ENCODE measurements at regions not wholly inside any gene's neighbourhood (a gene's known extent, or its start where the extent isn't known, plus 50 kb on each side); places are given as distances from the start of the nearest gene placed in this dataset.

DNA sequence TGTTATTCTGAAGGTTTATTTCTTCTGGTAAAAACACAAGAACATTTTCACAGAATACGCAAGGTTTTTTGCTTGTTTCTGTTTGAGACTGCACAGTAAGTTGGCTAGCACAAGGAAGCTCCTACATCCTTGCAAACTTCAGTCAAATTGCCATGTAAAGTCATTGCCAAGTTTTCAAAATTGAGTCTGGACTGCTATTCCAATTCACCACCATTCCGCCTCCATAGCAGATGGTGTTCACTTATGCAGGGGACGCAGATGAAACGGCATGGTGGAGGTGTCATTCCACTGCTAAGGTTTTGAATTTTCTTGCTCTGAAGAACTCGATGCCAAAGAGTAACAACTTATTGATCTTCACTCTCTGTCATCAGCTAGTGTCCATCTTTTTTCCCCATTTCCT, 303.9 kb upstream of the SYT1 start:
- Histone ChIP-seq H3K4me2 (ENCODE audit: insufficient read depth, low read length) (no peak overlapping the region), H3K27me3 (ENCODE audit: control insufficient read depth in 2 of 2, insufficient read depth in 2 of 2, low read length in 2 of 2) (peaks cover 3 to 5% of the 10 kb centered on the region in 2 experiments), H3K36me3 (ENCODE audit: control insufficient read depth in 2 of 2, extremely low read depth in 1 of 2, insufficient read depth in 2 of 2, low read length in 2 of 2) (no peaks in the 10 kb centered on the region), H3K9ac (replicated peaks; ENCODE audit: extremely low read depth, insufficient read depth, low read length) (no peak overlapping the region), H3K4me1 (ENCODE audit: control insufficient read depth, extremely low read depth, insufficient read depth, low read length) (no peaks in the 10 kb centered on the region), H3K79me2 (ENCODE audit: control insufficient read depth, insufficient read depth, low read length) (no peaks in the 10 kb centered on the region), H3K27ac (ENCODE audit: insufficient read depth, low read depth, low read length) (no peak overlapping the region), H4K20me1 (replicated peaks; ENCODE audit: control insufficient read depth, extremely low read depth, insufficient read depth, low read length) (no peaks in the 10 kb centered on the region), H3K4me3 (replicated peaks in 1 of 3; ENCODE audit: insufficient read depth in 1 of 3, low read depth in 1 of 3, low read length in 3 of 3) (no peak overlapping the region), H3K9me1 (replicated peaks; ENCODE audit: control insufficient read depth, extremely low read depth, insufficient read depth, low read length) (no peaks in the 10 kb centered on the region), H2AFZ (ENCODE audit: low read depth, low read length) (no peak overlapping the region), H3K9me3 (replicated peaks; ENCODE audit: control insufficient read depth, insufficient read depth, low read length) (no peaks in the 10 kb centered on the region)
- FAIRE-seq (no peak), DNase-seq (ENCODE audit: low read depth, low spot score) (no peak)
- intact Hi-C loops (cut with micrococcal nuclease) (loop anchor here (5.0 kb wide), 4 partner anchors 447 to 812 kb away; no protein-coding TSS in a partner anchor), dilution Hi-C loops (cut with MboI; ENCODE audit: extremely low pct_ligation_motif_present, low sequenced_read_pairs) (no loop called here)
- CTCF ChIA-PET: interaction anchor here (1.4 to 2.8 kb wide), 2 partner anchors 614 to 784 kb away, joined by 8 to 20 read pairs; no protein-coding TSS in a partner anchor
- TF ChIP-seq EZH2 (IDR thresholded peaks at IDR 0.05; ENCODE audit: borderline replicate concordance, low read depth, low read length, severe bottlenecking): no peak
- no peak for TF ChIP-seq GATA2 (IDR thresholded peaks at IDR 0.05; ENCODE audit: insufficient read depth, insufficient read length, low read depth, low read length)
- TF ChIP-seq, protein P1, sequence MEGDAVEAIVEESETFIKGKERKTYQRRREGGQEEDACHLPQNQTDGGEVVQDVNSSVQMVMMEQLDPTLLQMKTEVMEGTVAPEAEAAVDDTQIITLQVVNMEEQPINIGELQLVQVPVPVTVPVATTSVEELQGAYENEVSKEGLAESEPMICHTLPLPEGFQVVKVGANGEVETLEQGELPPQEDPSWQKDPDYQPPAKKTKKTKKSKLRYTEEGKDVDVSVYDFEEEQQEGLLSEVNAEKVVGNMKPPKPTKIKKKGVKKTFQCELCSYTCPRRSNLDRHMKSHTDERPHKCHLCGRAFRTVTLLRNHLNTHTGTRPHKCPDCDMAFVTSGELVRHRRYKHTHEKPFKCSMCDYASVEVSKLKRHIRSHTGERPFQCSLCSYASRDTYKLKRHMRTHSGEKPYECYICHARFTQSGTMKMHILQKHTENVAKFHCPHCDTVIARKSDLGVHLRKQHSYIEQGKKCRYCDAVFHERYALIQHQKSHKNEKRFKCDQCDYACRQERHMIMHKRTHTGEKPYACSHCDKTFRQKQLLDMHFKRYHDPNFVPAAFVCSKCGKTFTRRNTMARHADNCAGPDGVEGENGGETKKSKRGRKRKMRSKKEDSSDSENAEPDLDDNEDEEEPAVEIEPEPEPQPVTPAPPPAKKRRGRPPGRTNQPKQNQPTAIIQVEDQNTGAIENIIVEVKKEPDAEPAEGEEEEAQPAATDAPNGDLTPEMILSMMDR (IDR thresholded peaks at IDR 0.05; ENCODE audit: extremely low read depth in 1 of 2, insufficient read depth in 1 of 2, low read depth in 1 of 2, low read length in 2 of 2): no peak
- no peak for TF ChIP-seq MAX (IDR thresholded peaks at IDR 0.05; ENCODE audit: insufficient read depth, insufficient read length)
- no peak for TF ChIP-seq FOS (IDR thresholded peaks at IDR 0.05; ENCODE audit: borderline replicate concordance, insufficient read depth, low read length)
- TF ChIP-seq JUN (IDR thresholded peaks at IDR 0.05; ENCODE audit: borderline replicate concordance, insufficient read depth, insufficient read length, low read depth): no peak
- no TSS peak for BruUV-seq (replicated peaks)
- POLR2A ChIA-PET: no interaction called here
